Astrocyte (in vitro differentiated cells and primary cell): ENCODE measurements at regions not wholly inside any gene's neighbourhood (a gene's known extent, or its start where the extent isn't known, plus 50 kb on each side); places are given as distances from the start of the nearest gene placed in this dataset.

Experiments
- DNase-seq: peaks from one replicate; pipeline ENCODE4 v3.0.0-alpha.2; 2010; ENCODE audit warnings: low read depth
- FAIRE-seq: peaks from 2 replicates; lab custom pipeline; 2011; peaks lifted over from hg19 to GRCh38; lab: Jason Lieb, UNC
- H2AFZ ChIP-seq: 2 replicates; pipeline ENCODE4 v1.6.0; 2012; ENCODE audit warnings: low read depth, low read length, inconsistent platforms
- H3K27ac ChIP-seq: 2 replicates; pipeline ENCODE4 v1.5.1; 2011; ENCODE audit warnings: low read depth, low read length, inconsistent platforms
- H3K27me3 ChIP-seq: 2 replicates; pipeline ENCODE4 v1.6.0; 2011; ENCODE audit warnings: low read length, inconsistent platforms; ENCODE audit not compliant: insufficient read depth
- H3K36me3 ChIP-seq: 2 replicates; pipeline ENCODE4 v1.5.1; 2011; ENCODE audit warnings: low read length, inconsistent platforms; ENCODE audit not compliant: insufficient read depth
- H3K4me1 ChIP-seq: 2 replicates; pipeline ENCODE4 v1.5.1; 2011; ENCODE audit warnings: low read length, inconsistent platforms; ENCODE audit not compliant: insufficient read depth
- H3K4me2 ChIP-seq: 2 replicates; pipeline ENCODE4 v1.6.0; 2012; ENCODE audit warnings: low read length, inconsistent platforms
- H3K4me3 ChIP-seq: 2 replicates; pipeline ENCODE4 v1.5.1; 2011; ENCODE audit warnings: low read depth, mild to moderate bottlenecking, low read length, inconsistent platforms; ENCODE audit not compliant: insufficient read depth
- H3K79me2 ChIP-seq: 2 replicates; pipeline ENCODE4 v1.6.0; 2012; ENCODE audit warnings: mild to moderate bottlenecking, low read length, inconsistent platforms; ENCODE audit not compliant: insufficient read depth
- H3K9ac ChIP-seq: 2 replicates; pipeline ENCODE4 v1.6.0; 2012; ENCODE audit warnings: mild to moderate bottlenecking, low read length, inconsistent platforms
- H3K9me3 ChIP-seq: 2 replicates; pipeline ENCODE4 v1.5.1; 2012; ENCODE audit warnings: low read depth, mild to moderate bottlenecking, low read length, inconsistent platforms; ENCODE audit not compliant: insufficient read depth
- H4K20me1 ChIP-seq: 2 replicates; pipeline ENCODE4 v1.6.0; 2012; ENCODE audit warnings: low read length, inconsistent platforms; ENCODE audit not compliant: insufficient read depth
- H3K27ac Mint-ChIP-seq: one replicate; pipeline ENCODE4 v1.8.0; 2021; ENCODE audit warnings: mild to moderate bottlenecking, mixed read lengths; ENCODE audit not compliant: unreplicated experiment
- H3K27me3 Mint-ChIP-seq: one replicate; pipeline ENCODE4 v1.8.0; 2021; ENCODE audit warnings: low read depth, mixed read lengths; ENCODE audit not compliant: unreplicated experiment
- H3K36me3 Mint-ChIP-seq: one replicate; pipeline ENCODE4 v1.8.0; 2021; ENCODE audit warnings: low read depth, mixed read lengths; ENCODE audit not compliant: unreplicated experiment
- H3K4me1 Mint-ChIP-seq: one replicate; pipeline ENCODE4 v1.8.0; 2021; ENCODE audit warnings: low read depth, mixed read lengths; ENCODE audit not compliant: unreplicated experiment
- H3K4me3 Mint-ChIP-seq: one replicate; pipeline ENCODE4 v1.8.0; 2021; ENCODE audit warnings: mild to moderate bottlenecking, moderate library complexity, mixed read lengths; ENCODE audit not compliant: unreplicated experiment
- H3K9me3 Mint-ChIP-seq: one replicate; pipeline ENCODE4 v1.8.0; 2021; ENCODE audit warnings: mild to moderate bottlenecking, mixed read lengths; ENCODE audit not compliant: unreplicated experiment
- EZH2 ChIP-seq: IDR thresholded peaks from 2 replicates; pipeline ENCODE4 v1.6.1; 2012; ENCODE audit warnings: mild to moderate bottlenecking, low read length, inconsistent platforms; ENCODE audit not compliant: insufficient read depth
- TF ChIP-seq, protein P1 (sequence below): IDR thresholded peaks from 2 replicates; pipeline ENCODE4 v1.5.1; 2011; ENCODE audit warnings: low read depth, mild to moderate bottlenecking, inconsistent platforms, low read length, moderate library complexity; ENCODE audit not compliant: insufficient read depth

DNA sequence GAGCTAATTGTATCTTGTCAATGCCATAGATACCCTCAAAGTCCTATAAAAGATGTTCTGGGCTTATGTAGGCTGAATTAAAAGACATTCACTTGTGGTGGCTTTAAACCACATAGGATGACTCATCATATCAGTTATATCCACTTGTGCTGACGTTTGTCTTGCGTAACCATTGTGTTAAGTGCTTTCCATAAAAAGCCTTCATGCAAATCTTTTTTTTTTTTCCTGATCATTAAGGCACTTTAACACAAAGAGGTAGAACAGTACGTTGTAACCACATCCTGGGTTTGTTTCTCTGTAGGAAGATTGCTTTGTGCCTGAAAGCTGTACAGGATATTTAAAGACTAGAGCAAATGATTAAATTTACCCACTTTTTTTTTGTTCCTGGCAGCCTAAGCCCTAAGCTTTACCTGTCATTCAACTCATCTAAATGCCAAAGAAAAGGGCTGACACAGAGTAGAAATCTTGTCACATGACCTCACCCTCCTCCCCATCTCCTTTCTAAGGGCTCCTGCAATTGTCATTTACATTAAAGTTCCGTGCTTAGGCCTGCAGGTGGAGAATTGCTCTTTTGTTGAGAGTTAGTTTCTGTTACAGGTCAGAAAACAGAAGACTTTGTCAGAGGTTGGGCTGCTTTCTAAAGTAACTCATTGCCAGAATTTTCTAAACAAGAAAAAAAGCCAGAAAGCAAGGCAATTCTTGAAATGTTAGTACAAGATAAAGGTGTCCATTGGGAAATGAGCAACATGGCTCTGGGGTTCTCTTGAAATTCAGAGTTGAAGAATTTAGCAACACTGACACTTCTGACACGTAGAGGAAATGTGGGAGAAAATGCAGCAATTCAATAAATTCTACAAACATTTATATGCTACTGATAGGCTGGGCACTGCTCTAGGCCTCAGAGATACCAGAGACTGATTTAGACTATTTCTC is 555.6 kb downstream of the PPARGC1A start:
- Histone ChIP-seq H3K36me3 (no peaks in the 10 kb centered on the region), H3K4me1 (peaks cover 25% of the 10 kb centered on the region), H4K20me1 (no peaks in the 10 kb centered on the region), H3K4me3 (no peak overlapping the region), H3K9ac (peak overlapping the region; percentile 20), H3K4me2 (peak overlapping the region; percentile 59), H3K27ac (peak overlapping the region; percentile 72), H3K27me3 (no peaks in the 10 kb centered on the region), H2AFZ (no peak overlapping the region), H3K79me2 (no peaks in the 10 kb centered on the region), H3K9me3 (no peaks in the 10 kb centered on the region)
- FAIRE-seq, result peak; percentile 72
- Mint-ChIP-seq H3K36me3 (no peaks in the 10 kb centered on the region), H3K27me3 (no peaks in the 10 kb centered on the region), H3K4me3 (no peak overlapping the region), H3K27ac (no peak overlapping the region), H3K4me1 (peaks cover 19% of the 10 kb centered on the region), H3K9me3 (no peaks in the 10 kb centered on the region)
- peak; percentile 100 for DNase-seq
- TF ChIP-seq, protein P1, sequence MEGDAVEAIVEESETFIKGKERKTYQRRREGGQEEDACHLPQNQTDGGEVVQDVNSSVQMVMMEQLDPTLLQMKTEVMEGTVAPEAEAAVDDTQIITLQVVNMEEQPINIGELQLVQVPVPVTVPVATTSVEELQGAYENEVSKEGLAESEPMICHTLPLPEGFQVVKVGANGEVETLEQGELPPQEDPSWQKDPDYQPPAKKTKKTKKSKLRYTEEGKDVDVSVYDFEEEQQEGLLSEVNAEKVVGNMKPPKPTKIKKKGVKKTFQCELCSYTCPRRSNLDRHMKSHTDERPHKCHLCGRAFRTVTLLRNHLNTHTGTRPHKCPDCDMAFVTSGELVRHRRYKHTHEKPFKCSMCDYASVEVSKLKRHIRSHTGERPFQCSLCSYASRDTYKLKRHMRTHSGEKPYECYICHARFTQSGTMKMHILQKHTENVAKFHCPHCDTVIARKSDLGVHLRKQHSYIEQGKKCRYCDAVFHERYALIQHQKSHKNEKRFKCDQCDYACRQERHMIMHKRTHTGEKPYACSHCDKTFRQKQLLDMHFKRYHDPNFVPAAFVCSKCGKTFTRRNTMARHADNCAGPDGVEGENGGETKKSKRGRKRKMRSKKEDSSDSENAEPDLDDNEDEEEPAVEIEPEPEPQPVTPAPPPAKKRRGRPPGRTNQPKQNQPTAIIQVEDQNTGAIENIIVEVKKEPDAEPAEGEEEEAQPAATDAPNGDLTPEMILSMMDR, result no peak
- TF ChIP-seq EZH2, result no peak

DNA sequence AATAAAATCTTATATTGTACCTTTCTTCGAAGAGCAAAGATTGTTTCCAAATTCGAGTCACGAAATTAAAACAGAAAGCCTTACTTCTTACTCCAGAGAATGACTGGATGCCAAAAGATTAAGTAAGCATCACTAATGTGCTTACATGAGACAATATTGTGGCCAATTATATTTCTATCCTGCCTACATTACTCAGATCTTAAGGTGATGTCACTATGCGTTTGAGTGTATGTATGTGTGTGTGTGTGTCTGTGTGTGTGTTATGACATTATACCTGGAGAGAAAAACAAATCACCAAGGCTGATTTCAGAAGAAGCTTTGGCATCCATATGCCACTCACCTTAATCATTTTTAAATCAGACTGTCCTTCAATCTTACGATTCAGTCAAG is 556.3 kb downstream of the PPARGC1A start:
- no peaks in the 10 kb centered on the region for H3K27me3 ChIP-seq
- no peaks in the 10 kb centered on the region for H4K20me1 ChIP-seq
- no peak for FAIRE-seq
- peaks cover 25% of the 10 kb centered on the region for H3K4me1 ChIP-seq
- no peak overlapping the region for H3K4me3 ChIP-seq
- Mint-ChIP-seq H3K27me3 (no peaks in the 10 kb centered on the region), H3K4me3 (no peak overlapping the region), H3K36me3 (no peaks in the 10 kb centered on the region), H3K27ac (no peak overlapping the region), H3K9me3 (no peaks in the 10 kb centered on the region), H3K4me1 (peaks cover 19% of the 10 kb centered on the region)
- H3K4me2 ChIP-seq, result peak overlapping the region; percentile 59
- TF ChIP-seq, protein P1, result no peak
- TF ChIP-seq EZH2, result no peak
- H3K36me3 ChIP-seq, result no peaks in the 10 kb centered on the region
- peak overlapping the region; percentile 72 for H3K27ac ChIP-seq
- no peaks in the 10 kb centered on the region for H3K79me2 ChIP-seq
- H2AFZ ChIP-seq, result no peak overlapping the region
- DNase-seq, result peak; percentile 96
- peak overlapping the region; percentile 20 for H3K9ac ChIP-seq
- H3K9me3 ChIP-seq, result no peaks in the 10 kb centered on the region

DNA sequence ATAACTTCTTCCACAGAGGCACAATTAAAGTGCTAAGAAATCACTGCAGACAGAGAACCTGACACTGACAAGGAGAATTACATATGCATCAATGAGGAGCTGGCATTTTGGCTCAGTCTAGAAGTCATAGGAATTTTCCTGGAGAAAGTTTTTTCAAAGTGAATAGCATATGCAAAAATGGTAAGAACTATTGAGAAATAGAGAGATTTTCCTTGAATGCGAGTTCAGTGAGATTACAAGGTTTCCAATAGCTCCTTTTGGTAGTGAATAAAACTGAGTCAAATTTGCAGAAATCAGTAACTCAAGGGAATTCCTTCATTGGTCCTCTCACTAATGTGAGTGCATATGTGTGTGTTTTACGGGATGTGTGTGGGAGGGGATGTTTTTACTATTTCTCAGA is 557.5 kb downstream of the PPARGC1A start:
- H3K27ac ChIP-seq, result no peak overlapping the region
- H3K4me2 ChIP-seq, result peak overlapping the region; percentile 16
- Mint-ChIP-seq H3K36me3 (no peaks in the 10 kb centered on the region), H3K27ac (no peak overlapping the region), H3K4me3 (no peak overlapping the region), H3K4me1 (peaks cover 15% of the 10 kb centered on the region), H3K9me3 (no peaks in the 10 kb centered on the region), H3K27me3 (no peaks in the 10 kb centered on the region)
- no peaks in the 10 kb centered on the region for H3K79me2 ChIP-seq
- H2AFZ ChIP-seq, result no peak overlapping the region
- H3K4me1 ChIP-seq, result peaks cover 25% of the 10 kb centered on the region
- H4K20me1 ChIP-seq, result no peaks in the 10 kb centered on the region
- H3K4me3 ChIP-seq, result no peak overlapping the region
- no peak overlapping the region for H3K9ac ChIP-seq
- H3K27me3 ChIP-seq, result no peaks in the 10 kb centered on the region
- H3K9me3 ChIP-seq, result no peaks in the 10 kb centered on the region
- H3K36me3 ChIP-seq, result no peaks in the 10 kb centered on the region
- no peak for FAIRE-seq
- peak; percentile 74 for DNase-seq
- TF ChIP-seq, protein P1, result no peak
- no peak for TF ChIP-seq EZH2
